ENCODE measurements at regions not wholly inside any gene's neighbourhood (a gene's known extent, or its start where the extent isn't known, plus 50 kb on each side); places are given as distances from the start of the nearest gene placed in this dataset.

DNA sequence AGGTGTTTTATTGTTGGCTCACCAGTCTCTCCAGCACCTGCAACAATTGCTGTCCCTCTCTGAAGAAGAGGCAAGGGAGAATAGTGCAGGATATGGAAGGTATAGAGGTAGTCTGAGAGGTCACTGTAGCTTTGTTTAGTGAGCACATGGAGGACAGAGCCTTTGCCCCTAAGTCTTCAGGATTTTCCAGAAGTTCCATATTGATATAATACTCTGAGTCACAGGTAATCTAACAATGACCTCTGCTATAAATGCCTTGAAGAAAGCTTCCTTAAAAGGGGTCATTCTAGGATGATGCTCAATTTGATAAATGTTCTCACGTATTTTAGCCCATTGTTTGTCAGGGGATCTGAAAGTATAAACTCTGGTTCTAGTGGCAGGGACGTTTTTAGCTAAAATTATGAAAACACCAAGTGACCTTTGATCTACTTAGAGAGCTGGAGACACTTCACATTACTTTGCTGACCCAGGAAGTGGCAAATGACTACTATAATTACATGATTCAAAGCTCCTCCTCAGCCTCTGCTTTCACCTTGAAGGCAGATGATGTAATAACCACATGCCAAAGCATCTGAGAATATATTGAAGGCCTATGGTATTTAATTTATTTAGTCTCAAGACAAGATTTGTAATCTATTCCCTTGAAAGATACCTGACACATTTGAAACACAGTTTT, 366.9 kb upstream of the NUDT12 start:
- Histone ChIP-seq H4K20me1 (ENCODE audit: control insufficient read depth, extremely low read depth, insufficient read depth, low read length) (no peaks in the 10 kb centered on the region), H3K4me3 (ENCODE audit: control insufficient read depth in 2 of 3, extremely low read depth in 1 of 3, insufficient read depth in 2 of 3, low read depth in 1 of 3, low read length in 3 of 3) (no peak overlapping the region), H2AFZ (ENCODE audit: control insufficient read depth, low read length) (no peak overlapping the region), H3K27me3 (ENCODE audit: control insufficient read depth, extremely low read depth, insufficient read depth, low read length) (no peaks in the 10 kb centered on the region), H3K79me2 (ENCODE audit: control insufficient read depth, insufficient read depth, low read length) (no peaks in the 10 kb centered on the region), H3K36me3 (ENCODE audit: control insufficient read depth in 2 of 2, extremely low read depth in 1 of 2, insufficient read depth in 2 of 2, low read length in 2 of 2) (no peaks in the 10 kb centered on the region), H3K4me2 (ENCODE audit: control insufficient read depth, extremely low read depth, insufficient read depth, low read depth, low read length) (peak overlapping the region; percentile 24), H3K27ac (ENCODE audit: control insufficient read depth, insufficient read depth, low read length) (no peak overlapping the region), H3K9me1 (ENCODE audit: control insufficient read depth, extremely low read depth, insufficient read depth, low read length) (no peaks in the 10 kb centered on the region), H3K9me3 (ENCODE audit: control insufficient read depth, low read depth, low read length) (no peaks in the 10 kb centered on the region), H3K4me1 (ENCODE audit: control insufficient read depth, extremely low read depth, insufficient read depth, low read length) (peaks cover 11% of the 10 kb centered on the region), H3K9ac (ENCODE audit: control insufficient read depth, extremely low read depth, insufficient read depth, low read length) (no peak overlapping the region)
- no peak for TF ChIP-seq EZH2 (IDR thresholded peaks at IDR 0.05; ENCODE audit: low read length)
- TF ChIP-seq, protein P1, sequence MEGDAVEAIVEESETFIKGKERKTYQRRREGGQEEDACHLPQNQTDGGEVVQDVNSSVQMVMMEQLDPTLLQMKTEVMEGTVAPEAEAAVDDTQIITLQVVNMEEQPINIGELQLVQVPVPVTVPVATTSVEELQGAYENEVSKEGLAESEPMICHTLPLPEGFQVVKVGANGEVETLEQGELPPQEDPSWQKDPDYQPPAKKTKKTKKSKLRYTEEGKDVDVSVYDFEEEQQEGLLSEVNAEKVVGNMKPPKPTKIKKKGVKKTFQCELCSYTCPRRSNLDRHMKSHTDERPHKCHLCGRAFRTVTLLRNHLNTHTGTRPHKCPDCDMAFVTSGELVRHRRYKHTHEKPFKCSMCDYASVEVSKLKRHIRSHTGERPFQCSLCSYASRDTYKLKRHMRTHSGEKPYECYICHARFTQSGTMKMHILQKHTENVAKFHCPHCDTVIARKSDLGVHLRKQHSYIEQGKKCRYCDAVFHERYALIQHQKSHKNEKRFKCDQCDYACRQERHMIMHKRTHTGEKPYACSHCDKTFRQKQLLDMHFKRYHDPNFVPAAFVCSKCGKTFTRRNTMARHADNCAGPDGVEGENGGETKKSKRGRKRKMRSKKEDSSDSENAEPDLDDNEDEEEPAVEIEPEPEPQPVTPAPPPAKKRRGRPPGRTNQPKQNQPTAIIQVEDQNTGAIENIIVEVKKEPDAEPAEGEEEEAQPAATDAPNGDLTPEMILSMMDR (optimal IDR thresholded peaks at IDR 0.05 in 1 of 3, IDR thresholded peaks at IDR 0.05 in 1 of 3, conservative IDR thresholded peaks at IDR 0.05 in 1 of 3; ENCODE audit: extremely low read depth in 1 of 3, insufficient read depth in 2 of 3, low read length in 3 of 3) = no peak
- dilution Hi-C loops (cut with MboI; ENCODE audit: extremely low pct_ligation_motif_present, low sequenced_read_pairs) = no loop called here
- FAIRE-seq = peak; percentile 71
- DNase-seq (ENCODE audit: low read depth, low spot score) = no peak

DNA sequence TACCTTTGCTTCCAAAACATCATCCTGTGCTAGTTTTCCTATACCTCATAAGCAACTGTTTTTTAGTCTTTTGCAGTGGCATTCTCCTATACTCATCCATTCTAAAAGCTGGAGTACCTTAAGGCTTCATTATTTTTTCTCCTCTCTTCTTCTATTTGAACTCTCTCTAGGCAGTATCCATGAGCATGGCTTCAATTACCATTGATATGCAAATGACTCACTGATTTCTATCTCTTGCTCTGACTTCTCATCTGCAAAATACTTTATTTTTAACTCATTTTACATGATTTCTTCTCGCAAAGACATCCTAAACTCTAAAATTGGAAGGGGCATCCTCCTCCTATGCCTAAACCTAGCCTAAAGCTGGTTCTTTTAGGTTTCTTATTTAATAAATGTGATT, 365.1 kb upstream of the NUDT12 start:
- no peak overlapping the region for H2AFZ ChIP-seq (ENCODE audit: control insufficient read depth, low read length)
- no peaks in the 10 kb centered on the region for H3K9me1 ChIP-seq (ENCODE audit: control insufficient read depth, extremely low read depth, insufficient read depth, low read length)
- dilution Hi-C loops (cut with MboI; ENCODE audit: extremely low pct_ligation_motif_present, low sequenced_read_pairs) = no loop called here
- H3K36me3 ChIP-seq (ENCODE audit: control insufficient read depth in 2 of 2, extremely low read depth in 1 of 2, insufficient read depth in 2 of 2, low read length in 2 of 2) = no peaks in the 10 kb centered on the region
- no peak for FAIRE-seq
- no peaks in the 10 kb centered on the region for H3K9me3 ChIP-seq (ENCODE audit: control insufficient read depth, low read depth, low read length)
- H3K4me2 ChIP-seq (ENCODE audit: control insufficient read depth, extremely low read depth, insufficient read depth, low read depth, low read length) = no peak overlapping the region
- no peaks in the 10 kb centered on the region for H3K79me2 ChIP-seq (ENCODE audit: control insufficient read depth, insufficient read depth, low read length)
- no peak overlapping the region for H3K27ac ChIP-seq (ENCODE audit: control insufficient read depth, insufficient read depth, low read length)
- no peak overlapping the region for H3K9ac ChIP-seq (ENCODE audit: control insufficient read depth, extremely low read depth, insufficient read depth, low read length)
- no peaks in the 10 kb centered on the region for H3K27me3 ChIP-seq (ENCODE audit: control insufficient read depth, extremely low read depth, insufficient read depth, low read length)
- peaks cover 11% of the 10 kb centered on the region for H3K4me1 ChIP-seq (ENCODE audit: control insufficient read depth, extremely low read depth, insufficient read depth, low read length)
- no peaks in the 10 kb centered on the region for H4K20me1 ChIP-seq (ENCODE audit: control insufficient read depth, extremely low read depth, insufficient read depth, low read length)
- TF ChIP-seq, protein P1 (optimal IDR thresholded peaks at IDR 0.05 in 1 of 3, IDR thresholded peaks at IDR 0.05 in 1 of 3, conservative IDR thresholded peaks at IDR 0.05 in 1 of 3; ENCODE audit: extremely low read depth in 1 of 3, insufficient read depth in 2 of 3, low read length in 3 of 3) = no peak
- no peak for TF ChIP-seq EZH2 (IDR thresholded peaks at IDR 0.05; ENCODE audit: low read length)
- no peak for DNase-seq (ENCODE audit: low read depth, low spot score)
- no peak overlapping the region for H3K4me3 ChIP-seq (ENCODE audit: control insufficient read depth in 2 of 3, extremely low read depth in 1 of 3, insufficient read depth in 2 of 3, low read depth in 1 of 3, low read length in 3 of 3)
